Activated CD4-positive, alpha-beta T cell treated with anti-CD3 and anti-CD28 coated beads, Interleukin-2, Interleukin-4, amounts not matched to agents 100 ng/mL and 50 ng/mL, durations not matched to agents 16 hours and 8 hours (primary cell): ENCODE measurements at regions not wholly inside any gene's neighbourhood (a gene's known extent, or its start where the extent isn't known, plus 50 kb on each side); places are given as distances from the start of the nearest gene placed in this dataset.
"Not testable (repeated sequence)": the region's sequence is repeated elsewhere in the genome, so short reads cannot be mapped to it uniquely, and the experiment has no call there.

Experiments
- DNase-seq: peaks from one replicate; pipeline ENCODE4 v3.0.0-alpha.2; 2020; ENCODE audit warnings: low spot score

DNA sequence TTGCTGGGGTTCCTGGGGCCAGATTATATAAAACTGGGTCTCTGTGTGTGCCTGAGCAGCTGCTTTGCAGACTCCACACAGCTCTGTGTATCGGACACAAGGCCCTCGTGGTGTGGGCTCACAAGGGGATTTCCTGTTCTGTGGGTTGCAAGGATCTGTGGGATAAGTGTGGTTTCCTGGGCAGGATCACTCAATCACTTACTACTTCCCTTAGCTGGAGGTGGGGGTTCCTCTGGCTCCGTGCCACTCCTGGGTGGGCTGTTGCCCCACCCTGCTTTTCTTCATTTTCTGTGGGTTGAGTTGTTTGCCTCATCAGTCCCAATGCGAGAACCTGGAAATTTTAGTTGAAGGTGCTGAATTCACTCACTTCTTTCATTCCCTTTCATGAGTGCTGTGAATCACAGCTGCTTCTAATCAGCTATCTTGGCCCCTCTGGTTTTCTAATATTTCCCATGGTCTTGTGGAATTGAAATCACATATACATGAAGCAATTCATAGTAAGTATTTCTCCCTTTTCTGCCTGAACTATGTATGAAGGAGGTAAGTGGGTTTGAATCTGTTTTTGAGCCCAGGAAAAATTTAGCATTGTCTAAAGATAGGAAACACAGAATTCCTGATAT lies 196.3 kb downstream of the DCDC2C start:
- DNase-seq: no peak

DNA sequence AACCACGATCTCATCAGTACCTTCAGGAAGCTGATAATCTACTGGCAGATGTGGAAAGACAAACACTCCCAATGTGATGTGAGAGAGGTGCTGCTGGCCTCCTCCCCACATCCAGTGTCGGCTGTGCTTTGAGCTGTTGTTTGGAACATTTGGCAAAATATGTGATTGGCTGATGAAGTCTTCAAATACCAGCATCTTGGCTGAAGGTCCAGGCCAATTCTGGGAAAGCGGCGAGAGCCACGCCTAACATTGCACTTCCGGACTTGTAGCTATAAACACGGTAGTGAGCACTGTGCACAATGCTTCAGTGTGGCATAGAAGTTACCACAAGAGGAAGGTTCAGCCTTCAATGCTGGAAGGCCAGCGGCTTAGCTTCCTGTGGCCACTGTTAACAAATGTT lies 198.8 kb downstream of the DCDC2C start:
- no peak for DNase-seq

DNA sequence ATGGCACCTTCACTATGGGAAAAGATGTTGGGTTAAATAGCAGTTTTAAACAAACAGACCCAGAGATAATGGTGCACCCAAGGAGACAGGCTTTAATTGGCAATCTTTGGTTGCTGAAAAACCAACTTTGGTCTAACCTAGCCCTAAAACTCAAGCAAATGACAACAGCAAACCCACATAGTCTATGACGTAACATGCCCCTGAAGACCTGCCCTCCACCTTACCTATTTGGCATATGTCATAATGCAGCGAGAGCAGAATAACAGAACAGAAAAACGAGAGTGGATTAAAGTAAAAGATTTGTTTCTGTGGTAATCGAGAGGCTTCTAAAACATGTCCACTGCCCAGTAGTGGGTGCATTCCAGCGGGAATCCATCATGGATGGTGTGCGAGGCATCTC lies 200.7 kb downstream of the DCDC2C start:
- DNase-seq: no peak

DNA sequence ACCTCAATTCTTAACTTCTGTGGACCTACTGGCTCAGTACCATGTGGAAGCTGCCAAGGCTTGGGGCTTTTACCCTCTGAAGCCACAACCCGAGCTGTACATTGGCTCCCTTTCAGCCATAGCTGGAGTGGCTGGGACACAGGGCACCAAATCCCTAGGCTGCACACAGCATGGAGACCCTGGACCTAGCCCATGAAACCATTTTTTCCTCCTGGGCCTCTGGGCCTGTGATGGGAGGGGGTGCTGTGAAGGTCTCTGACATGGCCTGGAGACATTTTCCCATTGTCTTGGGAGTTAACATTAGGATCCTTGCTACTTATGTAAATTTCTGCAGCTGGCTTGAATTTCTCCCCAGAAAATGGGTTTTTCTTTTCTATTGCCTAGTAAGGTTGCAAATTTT lies 205.1 kb downstream of the DCDC2C start:
- DNase-seq: not testable (repeated sequence)

DNA sequence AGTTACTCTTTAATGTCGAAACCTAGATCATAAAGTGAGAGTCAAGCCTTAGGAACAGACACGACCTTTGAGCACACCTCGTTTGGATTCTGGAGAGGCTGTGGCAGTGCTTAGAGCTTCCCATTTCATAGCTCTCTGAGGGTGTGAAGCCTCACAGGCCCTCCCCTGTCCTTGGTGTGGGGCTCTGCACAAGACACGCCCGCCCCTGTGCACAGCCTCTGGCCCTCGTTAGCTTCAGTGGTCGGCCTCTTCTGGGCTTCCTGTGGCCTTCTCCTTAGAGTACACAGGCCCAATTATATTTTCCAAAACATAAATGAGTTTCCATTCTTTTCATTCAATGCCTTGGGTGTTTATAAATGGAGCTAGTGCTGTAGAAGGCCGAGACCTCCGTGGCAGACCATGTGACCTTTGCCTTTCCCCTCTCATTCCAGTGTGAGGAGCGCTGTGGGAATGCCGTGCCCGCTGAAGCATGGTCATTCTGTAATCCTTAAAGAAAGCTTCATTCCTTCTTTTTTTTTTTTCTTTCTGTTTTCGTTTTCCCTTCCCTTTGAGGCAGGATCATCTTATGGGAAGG lies 208.6 kb downstream of the DCDC2C start:
- DNase-seq: no peak

DNA sequence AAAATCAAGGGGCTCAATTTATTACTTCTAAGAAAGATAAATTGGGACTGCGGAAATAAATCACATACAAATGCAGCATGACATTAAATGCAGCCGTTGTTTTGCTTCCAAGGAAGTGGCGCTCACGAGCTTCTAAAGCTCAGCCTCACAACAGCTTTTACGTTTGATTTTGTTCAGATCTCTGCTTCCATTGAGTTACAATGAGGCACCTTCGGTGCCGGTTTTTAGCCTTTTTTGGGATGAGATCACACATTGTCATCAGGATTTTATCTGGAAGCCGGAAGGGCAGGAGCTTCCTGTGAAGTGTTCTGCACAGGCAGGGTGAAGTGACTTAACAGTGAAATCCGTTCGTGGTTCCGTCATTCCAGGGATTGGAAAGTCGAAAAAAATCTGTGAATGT lies 209.8 kb downstream of the DCDC2C start:
- no peak for DNase-seq

DNA sequence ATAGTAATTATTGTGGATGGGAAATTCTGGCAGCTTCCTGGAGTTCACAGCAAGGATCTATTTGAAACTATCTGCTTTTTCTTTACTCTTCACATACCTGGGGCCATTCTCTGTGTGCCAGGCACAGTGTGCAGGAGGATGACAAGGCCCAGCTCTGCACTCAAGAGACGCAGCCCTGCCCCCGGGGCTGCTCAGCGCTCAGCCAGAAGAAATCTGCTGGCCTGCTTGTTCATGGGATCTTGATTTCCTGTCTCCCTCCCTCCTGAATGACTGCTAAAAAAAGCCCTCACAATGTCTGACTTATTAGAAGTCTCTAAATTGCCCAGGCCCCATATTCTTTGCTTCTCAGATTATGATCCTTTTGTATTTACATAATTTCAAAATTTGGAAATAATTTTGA lies 210.9 kb downstream of the DCDC2C start:
- no peak for DNase-seq

DNA sequence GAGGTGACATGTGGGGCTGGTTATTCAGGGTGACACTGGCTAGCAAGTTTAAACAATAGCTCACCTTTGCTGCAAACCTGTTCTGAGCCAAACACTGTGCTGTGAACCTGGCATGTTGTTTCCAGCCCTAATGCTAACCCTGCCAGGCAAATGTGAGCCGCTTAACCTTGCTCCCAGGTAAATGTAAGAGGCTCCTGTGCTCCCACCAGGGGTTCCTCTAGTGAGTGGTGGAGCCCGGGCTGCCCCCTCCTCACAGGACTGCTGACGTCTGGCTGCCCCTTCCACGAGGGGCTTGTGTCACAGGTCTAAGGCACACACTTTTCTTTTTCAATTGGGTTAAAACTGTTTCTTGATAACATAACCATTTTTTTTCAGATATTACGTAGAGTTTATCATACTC lies 223.7 kb downstream of the DCDC2C start:
- DNase-seq: no peak

DNA sequence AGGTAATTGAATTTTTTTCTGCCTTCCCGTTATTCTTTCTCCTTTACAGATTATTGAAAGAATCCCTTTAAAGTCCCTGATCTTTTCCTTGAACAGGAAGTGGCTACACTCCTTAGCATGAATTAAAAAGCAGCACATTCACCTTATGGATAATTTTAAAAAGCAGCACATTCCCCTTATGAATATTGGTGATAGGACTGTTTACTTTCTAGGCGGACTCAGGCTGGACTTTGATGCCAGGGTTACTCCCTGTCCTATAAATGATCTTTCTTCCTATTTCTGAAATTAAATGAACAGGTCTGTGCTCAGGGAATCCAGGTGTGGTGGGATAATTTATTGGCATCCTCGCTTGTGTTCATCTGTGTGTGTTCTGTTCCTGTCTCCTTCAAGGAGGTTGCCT lies 226.0 kb downstream of the DCDC2C start:
- no peak for DNase-seq

DNA sequence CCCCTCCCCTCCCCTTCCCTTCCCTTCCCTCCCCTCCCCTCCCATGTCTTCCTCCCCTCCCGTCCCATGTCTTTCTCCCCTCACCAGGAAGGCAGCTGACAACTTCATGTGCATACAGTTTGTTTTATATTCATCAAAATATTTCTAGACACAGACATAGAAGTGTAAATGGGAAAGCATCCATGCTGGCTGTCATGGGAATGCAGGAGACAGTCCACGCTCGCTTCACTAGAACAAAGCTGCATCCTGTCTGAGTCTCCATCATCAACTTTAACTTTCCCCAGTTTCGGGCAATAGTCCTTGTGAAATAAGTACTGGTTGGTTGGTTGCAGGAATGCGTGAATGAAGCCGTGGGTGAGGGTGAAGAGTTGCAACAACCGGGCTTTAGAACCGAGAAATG lies 226.9 kb downstream of the DCDC2C start:
- no peak for DNase-seq

DNA sequence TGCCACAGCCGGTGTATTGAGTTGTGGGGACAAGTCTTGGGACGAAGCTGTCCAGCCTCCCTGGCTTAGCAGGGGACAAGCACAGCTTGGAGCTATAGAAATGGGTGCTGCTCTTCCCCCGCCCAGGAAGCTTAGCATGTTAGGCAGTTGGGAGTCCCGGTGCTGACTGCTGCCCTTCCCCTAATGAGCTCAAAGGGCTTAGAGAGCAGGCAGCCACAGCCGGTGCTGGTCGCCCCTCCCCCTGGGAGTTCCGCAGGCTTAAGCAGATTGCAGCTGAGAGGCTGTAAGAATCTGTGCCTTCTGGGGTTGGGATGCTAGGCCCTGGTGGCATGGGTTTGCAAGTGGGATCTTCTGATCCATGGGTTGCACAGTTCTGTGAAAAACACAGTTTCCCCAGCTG lies 237.3 kb downstream of the DCDC2C start:
- DNase-seq: no peak

DNA sequence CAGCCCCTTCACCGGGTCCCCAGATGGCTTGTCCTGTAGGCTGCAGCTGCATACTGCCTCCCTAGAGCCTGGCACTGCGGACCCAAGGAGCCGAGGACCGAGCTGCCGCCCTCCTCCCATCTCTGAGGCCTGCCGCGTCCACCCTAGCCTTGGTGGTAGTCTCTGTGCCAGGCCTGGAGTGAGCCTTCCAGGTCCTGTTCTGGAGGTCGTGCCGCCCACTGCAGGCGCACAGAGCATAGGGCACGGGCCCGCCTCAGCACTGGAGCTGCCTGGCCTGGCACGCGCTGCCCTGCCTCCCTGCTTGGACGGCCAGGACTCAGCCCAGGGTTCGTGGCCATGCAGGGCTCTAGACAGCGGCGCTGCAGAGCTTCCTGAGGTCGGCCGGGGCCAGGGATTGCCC lies 239.5 kb downstream of the DCDC2C start:
- DNase-seq: no peak

DNA sequence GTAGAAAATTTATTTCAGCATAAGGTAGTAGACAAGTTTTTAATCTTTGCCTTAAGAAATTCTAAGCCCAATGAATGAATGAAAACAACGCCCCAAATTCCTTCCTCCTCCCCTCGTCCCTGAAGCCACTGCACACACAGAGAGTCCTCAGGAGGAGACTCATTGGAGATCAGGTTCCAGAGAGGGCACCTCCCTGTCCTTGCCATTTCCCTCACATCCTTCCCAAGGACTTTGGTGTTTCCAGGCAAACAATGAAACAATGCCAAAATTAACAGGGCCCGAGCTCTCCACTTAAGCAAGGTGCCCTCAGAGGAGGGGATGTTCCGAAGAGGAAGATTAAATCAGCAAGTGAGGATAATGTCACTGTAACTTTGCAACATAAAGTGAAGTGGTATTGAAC lies 240.7 kb downstream of the DCDC2C start:
- DNase-seq: no peak

DNA sequence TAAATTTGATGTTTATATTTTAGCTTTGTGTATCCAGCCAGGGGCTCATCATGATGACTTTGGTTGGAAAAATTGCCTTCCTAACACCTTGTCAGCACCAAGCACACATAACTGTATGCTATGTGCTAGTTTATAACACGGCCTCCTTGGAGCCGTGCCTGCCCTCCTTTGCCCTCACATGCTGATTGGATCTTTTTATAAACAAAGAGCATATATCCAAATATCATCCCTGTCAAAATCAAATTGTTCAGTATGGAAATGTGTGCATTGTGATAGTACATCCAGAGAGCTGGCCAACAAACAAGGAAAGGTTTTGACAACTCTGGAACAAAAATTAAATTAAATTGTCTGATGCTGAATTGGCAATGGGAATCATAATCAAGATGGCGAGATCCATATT lies 241.5 kb downstream of the DCDC2C start:
- no peak for DNase-seq

DNA sequence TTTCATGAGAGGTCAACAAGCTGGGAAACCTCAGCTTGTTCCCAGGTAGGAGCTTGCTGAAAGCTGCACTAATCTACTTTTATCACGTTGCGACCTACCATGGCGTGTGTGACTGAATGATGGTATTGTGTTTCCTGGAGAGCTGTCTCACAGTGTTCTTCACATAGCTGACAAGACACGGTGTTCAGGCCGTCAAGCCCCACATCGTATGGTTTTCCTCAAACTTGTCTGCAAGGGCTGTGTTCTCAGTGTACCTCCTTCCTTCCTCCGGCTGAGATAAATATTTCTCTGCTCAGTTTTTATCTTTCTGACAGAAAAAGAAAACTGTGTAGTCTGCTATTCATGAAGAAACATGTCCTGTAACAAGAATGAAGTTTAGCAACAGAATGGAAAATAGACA lies 244.8 kb downstream of the DCDC2C start:
- no peak for DNase-seq

DNA sequence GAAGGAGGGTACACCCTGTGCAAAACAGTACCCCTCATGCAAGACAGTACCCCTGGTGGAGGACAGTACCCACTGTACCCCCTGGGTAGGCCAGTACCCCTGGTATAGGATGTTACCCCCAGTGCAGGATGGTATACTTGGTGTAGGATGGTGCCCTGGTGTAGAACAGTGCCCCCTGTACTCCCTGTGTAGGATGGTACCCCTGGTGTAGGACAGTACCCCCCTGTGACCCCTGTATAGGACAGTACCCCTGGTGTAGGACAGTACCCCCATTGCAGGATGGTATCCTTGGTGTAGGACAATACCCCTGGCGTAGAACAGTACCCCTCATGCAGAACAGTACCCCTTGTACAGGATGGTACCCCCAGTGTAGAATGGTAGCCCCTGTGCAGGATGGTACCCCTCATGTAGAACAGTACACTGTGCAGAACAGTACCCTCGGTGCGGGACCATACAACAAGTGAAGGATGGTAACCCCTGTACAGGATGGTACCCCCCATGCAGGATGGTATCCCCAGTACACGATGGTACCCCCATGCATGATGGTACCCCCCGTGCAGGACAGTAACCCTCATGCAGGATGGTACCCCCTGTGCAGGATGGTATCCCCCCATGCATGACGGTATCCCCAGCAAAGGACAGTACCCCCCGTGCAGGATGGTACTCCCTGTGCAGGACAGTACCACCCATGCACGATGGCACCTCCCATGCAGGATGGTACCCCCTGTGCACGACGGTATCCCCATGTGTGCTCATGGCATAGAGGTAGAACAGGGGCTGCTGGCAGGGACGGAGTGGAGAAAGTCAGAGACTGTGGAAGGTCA lies 248.0 kb downstream of the DCDC2C start:
- DNase-seq: no peak

DNA sequence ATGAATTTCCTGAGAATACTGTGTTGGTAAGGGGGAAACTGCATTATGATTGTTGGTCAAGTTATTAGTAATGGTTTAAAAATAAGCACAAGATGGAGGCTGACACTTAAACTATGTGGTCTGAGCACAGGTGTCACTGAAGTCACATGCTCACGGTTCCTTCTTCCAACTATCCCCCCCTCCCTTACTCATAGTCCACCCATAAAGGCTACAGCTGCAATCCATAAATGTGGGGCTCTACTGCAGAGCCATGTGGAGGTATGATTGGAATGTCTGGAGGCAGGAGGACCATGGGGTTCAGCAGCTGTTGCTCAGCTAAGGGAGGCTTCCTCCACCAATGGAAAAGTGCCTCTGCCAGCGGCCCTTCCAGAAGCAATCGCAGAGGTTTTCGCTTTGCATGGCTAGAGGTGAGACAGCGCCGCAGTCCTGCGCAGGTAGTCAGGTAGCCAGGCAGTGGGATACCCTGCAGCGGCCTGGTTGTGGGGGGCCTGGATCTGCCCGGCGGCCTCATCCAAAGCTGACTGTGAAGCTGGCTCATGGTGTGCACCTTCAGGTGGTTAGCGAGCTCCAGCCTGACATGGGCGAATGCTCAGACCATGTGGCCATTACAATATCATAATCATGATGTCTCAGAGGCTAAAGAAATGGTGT lies 249.6 kb downstream of the DCDC2C start:
- DNase-seq: no peak

DNA sequence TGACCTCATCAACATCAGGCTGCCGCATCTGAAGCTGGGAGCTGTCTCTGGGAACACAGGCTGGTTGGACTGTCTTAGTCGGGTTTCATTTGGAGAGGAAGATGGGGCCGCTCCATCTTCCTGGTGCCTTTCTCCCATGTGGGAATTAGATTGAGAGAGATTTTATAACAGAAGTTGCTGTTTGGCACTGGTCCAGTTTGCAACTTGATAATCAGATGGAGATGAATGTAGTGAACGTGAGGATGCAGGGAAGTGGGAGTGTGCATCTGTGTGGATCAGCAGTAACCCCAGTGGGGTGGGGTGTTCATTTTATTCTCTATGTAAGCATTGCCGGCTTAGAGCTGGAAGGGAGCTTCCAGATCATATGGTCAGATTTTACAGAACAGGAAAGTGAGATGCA lies 250.9 kb downstream of the DCDC2C start:
- no peak for DNase-seq

DNA sequence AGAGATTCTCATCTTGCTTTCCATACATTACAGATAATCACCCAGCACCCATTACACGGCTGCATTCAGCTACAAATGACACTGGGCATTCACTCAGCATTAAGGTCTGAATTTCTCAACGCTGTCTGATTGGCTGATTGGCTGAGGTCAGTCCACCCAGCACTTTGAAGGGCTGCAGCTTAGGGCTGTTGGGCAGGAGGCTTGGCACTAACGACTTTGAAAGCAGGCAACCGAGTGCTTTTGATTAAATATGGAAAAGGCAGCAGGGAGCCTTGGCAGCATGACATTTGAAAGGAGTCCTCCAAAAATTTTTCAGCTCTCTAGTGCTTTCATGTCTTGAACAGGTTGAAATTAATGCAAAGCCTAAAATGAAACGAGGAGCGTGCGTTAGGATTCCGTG lies 253.0 kb downstream of the DCDC2C start:
- no peak for DNase-seq

DNA sequence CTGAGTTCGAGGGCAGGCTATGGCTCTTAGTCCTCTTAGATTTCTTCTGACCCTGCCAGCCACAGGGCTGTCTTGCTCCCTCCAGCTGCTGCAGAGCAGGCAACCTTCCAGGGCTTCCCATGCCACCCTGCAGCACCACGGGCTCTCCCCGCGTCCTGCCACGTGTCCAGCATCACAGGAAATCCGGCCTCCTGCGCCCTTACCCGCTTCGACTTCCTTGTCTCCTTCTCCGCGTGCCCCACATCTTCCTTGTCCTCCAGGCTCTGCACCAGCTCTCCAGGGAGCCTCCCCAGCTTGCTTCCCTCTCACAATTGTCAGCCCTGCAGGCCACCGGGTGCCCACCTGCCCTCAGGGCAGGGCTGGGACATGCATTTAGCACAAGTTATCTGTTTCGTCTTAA lies 253.5 kb downstream of the DCDC2C start:
- no peak for DNase-seq

DNA sequence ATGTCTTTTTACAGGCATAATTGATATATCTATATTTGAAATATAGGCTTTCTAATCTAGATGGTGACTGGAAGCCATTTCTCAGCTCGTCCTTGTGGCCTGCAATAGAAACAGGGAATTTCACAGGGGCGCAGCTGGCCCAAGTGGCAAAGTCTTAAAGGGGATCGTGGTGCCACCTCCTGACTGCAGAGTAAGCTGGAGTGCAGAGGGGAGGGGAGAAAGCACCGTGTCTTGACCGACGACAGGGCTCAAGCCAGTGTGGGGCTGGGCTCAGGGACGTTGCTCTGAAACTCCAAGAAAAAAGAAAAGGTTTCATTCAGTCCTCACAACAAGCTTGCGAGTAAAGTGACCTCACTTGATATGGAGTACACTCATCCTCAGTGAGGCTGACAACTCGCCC lies 255.1 kb downstream of the DCDC2C start:
- no peak for DNase-seq

DNA sequence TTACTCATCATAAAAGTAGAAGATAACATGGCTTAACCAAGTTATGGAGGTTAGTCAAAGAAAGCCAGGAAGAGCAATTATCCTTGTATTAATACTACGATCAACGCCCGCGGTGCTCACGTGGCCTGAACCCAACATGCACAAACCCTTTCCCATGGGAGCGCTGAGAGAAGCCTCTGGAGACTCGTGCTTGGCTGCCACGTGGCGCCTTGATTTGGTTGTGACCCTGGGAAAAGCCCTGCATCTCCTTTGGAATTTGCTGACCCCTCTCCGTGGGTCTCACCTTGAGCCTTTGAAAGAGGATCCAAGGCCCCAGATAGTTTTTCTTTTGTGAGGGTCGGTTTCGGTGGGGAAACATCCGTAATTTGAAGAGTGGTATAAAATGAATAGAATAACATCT lies 255.6 kb downstream of the DCDC2C start:
- no peak for DNase-seq

DNA sequence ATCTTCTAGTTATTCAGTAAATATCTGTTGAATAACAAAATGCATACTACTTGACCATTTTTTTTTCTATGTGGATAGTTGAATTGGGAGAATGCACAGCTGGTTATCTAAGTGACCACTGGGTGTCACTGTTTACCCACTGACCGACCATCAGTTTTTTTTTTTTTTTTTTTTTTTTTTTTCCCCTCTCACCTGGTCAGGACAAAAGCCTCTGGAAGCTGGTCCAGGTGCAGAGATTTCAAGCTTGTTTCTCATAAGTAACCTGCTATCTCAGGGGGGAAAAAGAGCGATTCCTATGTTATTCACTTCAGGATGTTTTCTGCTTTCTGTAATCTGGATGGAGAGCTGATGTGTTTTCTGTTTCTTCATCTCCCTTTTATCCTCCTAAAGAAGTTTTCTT lies 256.0 kb downstream of the DCDC2C start:
- peak; percentile 8 for DNase-seq
